ENCODE measurements at regions not wholly inside any gene's neighbourhood (a gene's known extent, or its start where the extent isn't known, plus 50 kb on each side); places are given as distances from the start of the nearest gene placed in this dataset.

DNA sequence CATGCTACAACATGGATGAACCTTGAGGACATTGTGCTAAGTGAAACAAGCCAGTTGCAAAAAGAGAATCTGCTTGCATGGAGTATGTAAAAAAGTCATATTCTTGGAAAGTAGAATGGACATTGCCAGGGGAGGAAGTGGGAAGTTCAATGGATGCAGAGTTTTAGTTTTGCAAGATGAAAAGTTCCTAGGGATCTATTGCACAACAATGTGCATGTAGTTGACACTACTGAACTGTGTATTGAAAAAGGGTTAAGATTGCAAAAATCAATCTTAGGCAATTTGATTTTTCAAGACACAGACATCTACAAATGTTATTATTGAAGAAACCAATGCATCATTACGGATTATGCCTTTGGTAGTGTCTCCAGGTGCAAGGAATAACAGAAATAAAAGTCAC is 50.3 kb upstream of the MAGI3 start:
- TF ChIP-seq, protein P1, sequence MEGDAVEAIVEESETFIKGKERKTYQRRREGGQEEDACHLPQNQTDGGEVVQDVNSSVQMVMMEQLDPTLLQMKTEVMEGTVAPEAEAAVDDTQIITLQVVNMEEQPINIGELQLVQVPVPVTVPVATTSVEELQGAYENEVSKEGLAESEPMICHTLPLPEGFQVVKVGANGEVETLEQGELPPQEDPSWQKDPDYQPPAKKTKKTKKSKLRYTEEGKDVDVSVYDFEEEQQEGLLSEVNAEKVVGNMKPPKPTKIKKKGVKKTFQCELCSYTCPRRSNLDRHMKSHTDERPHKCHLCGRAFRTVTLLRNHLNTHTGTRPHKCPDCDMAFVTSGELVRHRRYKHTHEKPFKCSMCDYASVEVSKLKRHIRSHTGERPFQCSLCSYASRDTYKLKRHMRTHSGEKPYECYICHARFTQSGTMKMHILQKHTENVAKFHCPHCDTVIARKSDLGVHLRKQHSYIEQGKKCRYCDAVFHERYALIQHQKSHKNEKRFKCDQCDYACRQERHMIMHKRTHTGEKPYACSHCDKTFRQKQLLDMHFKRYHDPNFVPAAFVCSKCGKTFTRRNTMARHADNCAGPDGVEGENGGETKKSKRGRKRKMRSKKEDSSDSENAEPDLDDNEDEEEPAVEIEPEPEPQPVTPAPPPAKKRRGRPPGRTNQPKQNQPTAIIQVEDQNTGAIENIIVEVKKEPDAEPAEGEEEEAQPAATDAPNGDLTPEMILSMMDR (IDR thresholded peaks at IDR 0.05; ENCODE audit: low read length): no peak
- TF ChIP-seq EZH2 (optimal IDR thresholded peaks at IDR 0.05; ENCODE audit: low read depth, low read length) (no peak), EZH2phosphoT487 (IDR thresholded peaks at IDR 0.05; ENCODE audit: low read length) (no peak)
